ENCODE measurements at regions not wholly inside any gene's neighbourhood (a gene's known extent, or its start where the extent isn't known, plus 50 kb on each side); places are given as distances from the start of the nearest gene placed in this dataset.

- no peak for DNase-seq
Observed at GRCh38 chr2:75792146-75792545, 81.4 kb upstream of the GCFC2 start.

DNA sequence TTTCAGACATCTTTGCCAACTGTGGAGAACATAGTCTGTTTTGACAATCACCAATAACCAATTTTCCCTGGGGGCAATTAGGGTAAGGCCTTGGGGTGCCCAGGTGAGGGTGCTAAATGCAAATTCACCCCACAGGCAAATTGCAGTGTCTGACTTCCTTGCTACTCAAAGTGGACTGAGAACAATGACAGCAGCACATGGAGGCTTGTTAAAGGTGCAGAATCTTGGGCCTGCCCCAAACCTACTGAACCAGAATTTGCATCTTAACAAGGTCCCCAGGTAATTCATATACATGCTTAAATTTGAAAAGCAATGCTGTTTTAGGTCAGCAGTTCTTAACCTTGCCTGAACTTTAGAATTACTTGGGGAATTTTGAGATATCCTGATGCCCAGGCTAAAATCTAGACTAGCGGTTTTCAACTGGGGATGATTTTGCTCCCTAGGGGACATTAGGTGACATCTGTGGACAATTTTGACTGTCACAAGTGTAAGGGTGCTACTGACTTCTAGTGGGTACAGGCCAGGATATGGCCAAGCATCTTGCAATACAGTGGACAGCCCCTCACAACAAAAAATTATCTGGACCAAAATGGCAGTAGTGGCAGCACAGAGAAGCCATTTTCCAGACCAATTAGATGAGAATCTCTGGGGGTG, 80.2 kb upstream of the GCFC2 start:
- no peak for DNase-seq

DNA sequence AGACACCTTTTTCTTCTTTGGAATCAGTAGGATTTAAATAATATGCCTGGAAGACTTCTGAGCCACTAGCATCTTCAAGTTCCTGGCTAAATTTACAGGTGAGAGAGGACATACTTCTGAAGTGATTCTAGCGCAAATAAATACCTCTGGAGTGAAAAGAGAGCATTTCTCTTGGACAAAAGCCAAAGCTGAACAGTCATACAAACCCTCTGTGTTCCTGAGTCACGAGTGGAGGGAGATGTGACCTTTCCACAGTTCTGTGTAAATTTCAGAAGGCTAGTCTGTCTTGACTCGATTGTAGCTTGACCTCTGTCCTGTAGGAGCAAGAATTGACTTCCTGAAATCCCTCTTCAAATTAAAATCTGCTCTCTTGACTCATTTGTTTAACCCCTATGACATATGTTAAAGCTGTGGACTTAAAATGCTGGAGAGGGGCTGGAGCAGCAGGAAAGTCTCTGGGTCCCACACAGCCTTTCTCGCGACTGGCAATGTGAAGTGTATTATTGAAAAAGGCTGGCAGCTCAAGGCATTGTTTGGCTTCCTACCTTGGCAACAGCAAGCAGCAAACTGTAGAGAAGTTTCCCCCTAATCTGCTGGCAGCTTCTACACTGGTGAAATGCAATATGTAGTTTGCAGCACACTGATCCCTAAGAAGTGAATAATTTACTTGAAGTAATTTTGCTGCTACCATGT, 79.6 kb upstream of the GCFC2 start:
- no peak for DNase-seq

DNA sequence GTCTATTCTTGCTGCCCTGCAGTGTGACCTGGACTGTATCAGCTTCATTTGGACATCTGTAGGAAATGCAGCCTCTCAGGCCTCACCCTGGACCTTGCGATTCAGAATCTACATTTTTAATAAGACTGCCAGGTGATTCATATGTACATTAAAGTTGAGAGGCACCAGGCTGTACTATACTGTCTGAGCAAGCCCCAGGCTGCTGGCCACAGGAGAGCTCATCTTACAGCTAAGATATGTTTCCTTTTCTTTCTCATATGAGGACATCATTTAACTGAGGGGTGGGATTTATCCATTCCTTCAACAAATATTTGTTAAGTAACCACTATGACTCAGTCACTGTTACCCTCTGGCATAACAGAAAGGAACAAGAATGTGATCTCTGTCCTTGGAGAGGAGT, 78.2 kb upstream of the GCFC2 start:
- DNase-seq = no peak

- no peak for DNase-seq
Observed at GRCh38 chr2:75788154-75788553, 77.4 kb upstream of the GCFC2 start.

DNA sequence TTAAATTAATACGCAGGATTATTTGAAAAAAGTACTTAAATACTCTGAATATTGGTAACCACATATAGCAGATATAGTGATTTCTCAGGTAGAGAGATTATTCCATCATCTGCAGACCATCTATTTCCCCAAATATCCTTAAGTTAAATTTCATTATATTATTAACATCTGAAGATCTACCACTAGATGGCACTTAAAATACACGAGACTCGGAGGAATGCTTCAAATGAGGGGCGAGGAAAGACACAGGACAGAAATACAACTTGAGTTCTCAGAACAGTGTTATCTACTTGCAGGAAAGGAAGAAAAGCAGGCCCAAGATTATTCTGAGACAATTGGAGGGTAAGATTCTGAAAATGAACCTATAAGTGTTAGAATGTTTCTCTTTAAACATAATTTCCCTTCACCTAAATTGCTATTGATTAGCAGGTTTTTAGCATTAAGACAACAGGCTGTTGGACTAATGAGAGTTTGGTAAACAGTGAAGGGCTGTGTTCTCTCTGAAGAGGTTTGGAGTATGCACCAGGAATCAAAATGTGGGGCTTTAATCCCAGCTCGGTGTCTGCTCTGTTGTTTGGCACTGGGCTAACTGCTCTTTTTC, 76.9 kb upstream of the GCFC2 start:
- no peak for DNase-seq

DNA sequence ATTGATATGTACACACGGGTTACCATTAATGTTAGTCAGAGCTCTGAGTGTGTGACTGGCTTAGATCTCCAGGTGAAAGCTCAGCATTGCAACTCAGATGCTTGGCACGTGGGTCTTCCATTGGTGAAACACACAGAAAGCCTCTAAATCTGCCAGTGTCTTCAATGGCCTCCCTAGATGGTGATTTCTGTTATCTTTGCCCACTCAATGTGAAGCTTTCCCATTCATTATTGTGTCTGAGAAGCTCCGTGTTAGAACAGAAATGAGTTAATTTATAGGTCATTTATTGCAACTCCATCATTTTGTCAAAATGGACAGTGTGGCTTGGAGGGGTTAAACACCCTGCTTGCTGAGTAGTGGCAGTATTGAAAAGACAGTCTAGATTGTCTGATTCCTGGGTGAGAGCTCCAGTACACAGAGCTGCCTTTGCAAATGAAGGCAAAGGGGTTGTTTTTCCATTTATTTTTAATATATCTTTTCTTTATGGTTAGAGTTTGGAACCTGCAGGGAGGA, 64.7 kb upstream of the GCFC2 start:
- no peak for DNase-seq

GRCh38 chr2:75772908-75773630, 62.4 kb upstream of the GCFC2 start:
- DNase-seq = no peak

DNA sequence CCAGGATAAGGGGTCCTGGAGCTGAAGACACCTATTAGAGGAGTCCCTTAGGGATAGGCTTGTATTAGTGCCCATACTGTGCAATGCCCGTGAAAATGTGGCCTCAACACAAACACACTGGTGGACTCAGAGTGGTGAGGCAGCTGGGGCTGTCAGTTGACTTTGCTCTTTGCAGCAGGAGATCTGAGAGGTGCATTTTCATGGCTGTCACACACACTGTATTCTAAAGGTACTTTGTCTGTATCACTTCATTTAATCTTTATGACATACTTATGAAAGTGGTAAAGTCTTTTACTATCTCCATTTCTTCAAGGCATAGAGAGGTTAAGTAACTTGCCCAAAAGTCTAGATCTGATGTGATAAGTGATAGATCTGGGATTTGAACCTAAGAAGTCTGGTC, 55.1 kb upstream of the GCFC2 start:
- DNase-seq = no peak

GRCh38 chr2:75764611-75765010, 53.9 kb upstream of the GCFC2 start:
- no peak for DNase-seq

Data from CD4-positive, alpha-beta T cell treated with Interleukin-4 for 4 hours (primary cell).